ENCODE measurements at regions not wholly inside any gene's neighbourhood (a gene's known extent, or its start where the extent isn't known, plus 50 kb on each side); places are given as distances from the start of the nearest gene placed in this dataset.

- Histone ChIP-seq H2AFZ (ENCODE audit: low read length) (no peak overlapping the region), H4K20me1 (ENCODE audit: insufficient read depth, low read length, poor library complexity, severe bottlenecking) (no peaks in the 10 kb centered on the region), H3K4me1 (ENCODE audit: insufficient read depth, low read length, poor library complexity, severe bottlenecking) (no peaks in the 10 kb centered on the region), H3K9me2 (replicated peaks; ENCODE audit: low read depth, low read length) (no peaks in the 10 kb centered on the region), H3K4me2 (ENCODE audit: low read depth, low read length, poor library complexity, severe bottlenecking) (no peak overlapping the region), H3F3A (ENCODE audit: low read depth) (no peaks in the 10 kb centered on the region), H3K9me3 (ENCODE audit: insufficient read depth, low read depth, low read length) (no peaks in the 10 kb centered on the region), H3K79me2 (ENCODE audit: insufficient read depth, low read length) (no peaks in the 10 kb centered on the region), H3K27me3 (ENCODE audit: insufficient read depth, low read length, poor library complexity, severe bottlenecking) (no peaks in the 10 kb centered on the region), H3K9ac (ENCODE audit: low read depth, low read length, poor library complexity, severe bottlenecking) (no peak overlapping the region), H3K4me3 (ENCODE audit: low read length, poor library complexity, severe bottlenecking) (no peak overlapping the region), H3K36me3 (ENCODE audit: insufficient read depth, low read length) (no peaks in the 10 kb centered on the region)
- TF ChIP-seq EZH2phosphoT487 (IDR thresholded peaks at IDR 0.05; ENCODE audit: borderline replicate concordance) (no peak), CTCF (conservative IDR thresholded peaks at IDR 0.05; ENCODE audit: low read length) (no peak)
These were observed 119.3 kb upstream of the GJB6 start for GRCh38 chr13:20351281-20352022.

GRCh38 chr13:20350819-20351218 is 118.7 kb upstream of the GJB6 start:
- no peak overlapping the region for H3K9ac ChIP-seq (ENCODE audit: low read depth, low read length, poor library complexity, severe bottlenecking)
- H3K9me3 ChIP-seq (ENCODE audit: insufficient read depth, low read depth, low read length), result no peaks in the 10 kb centered on the region
- no peaks in the 10 kb centered on the region for H4K20me1 ChIP-seq (ENCODE audit: insufficient read depth, low read length, poor library complexity, severe bottlenecking)
- TF ChIP-seq CTCF (conservative IDR thresholded peaks at IDR 0.05; ENCODE audit: low read length) (no peak), EZH2phosphoT487 (IDR thresholded peaks at IDR 0.05; ENCODE audit: borderline replicate concordance) (no peak)
- H2AFZ ChIP-seq (ENCODE audit: low read length), result no peak overlapping the region
- no peaks in the 10 kb centered on the region for H3K4me1 ChIP-seq (ENCODE audit: insufficient read depth, low read length, poor library complexity, severe bottlenecking)
- no peaks in the 10 kb centered on the region for H3K79me2 ChIP-seq (ENCODE audit: insufficient read depth, low read length)
- H3K4me2 ChIP-seq (ENCODE audit: low read depth, low read length, poor library complexity, severe bottlenecking), result no peak overlapping the region
- no peak overlapping the region for H3K4me3 ChIP-seq (ENCODE audit: low read length, poor library complexity, severe bottlenecking)
- H3K36me3 ChIP-seq (ENCODE audit: insufficient read depth, low read length), result no peaks in the 10 kb centered on the region
- no peaks in the 10 kb centered on the region for H3F3A ChIP-seq (ENCODE audit: low read depth)
- H3K9me2 ChIP-seq (replicated peaks; ENCODE audit: low read depth, low read length), result no peaks in the 10 kb centered on the region
- H3K27me3 ChIP-seq (ENCODE audit: insufficient read depth, low read length, poor library complexity, severe bottlenecking), result no peaks in the 10 kb centered on the region

- H3K9me3 ChIP-seq (ENCODE audit: insufficient read depth, low read depth, low read length), result no peaks in the 10 kb centered on the region
- TF ChIP-seq CTCF (conservative IDR thresholded peaks at IDR 0.05; ENCODE audit: low read length), result no peak
- no peak for TF ChIP-seq EZH2phosphoT487 (IDR thresholded peaks at IDR 0.05; ENCODE audit: borderline replicate concordance)
- H3K27me3 ChIP-seq (ENCODE audit: insufficient read depth, low read length, poor library complexity, severe bottlenecking), result no peaks in the 10 kb centered on the region
- no peaks in the 10 kb centered on the region for H4K20me1 ChIP-seq (ENCODE audit: insufficient read depth, low read length, poor library complexity, severe bottlenecking)
- H3K4me2 ChIP-seq (ENCODE audit: low read depth, low read length, poor library complexity, severe bottlenecking), result no peak overlapping the region
- no peak overlapping the region for H3K9ac ChIP-seq (ENCODE audit: low read depth, low read length, poor library complexity, severe bottlenecking)
- no peaks in the 10 kb centered on the region for H3F3A ChIP-seq (ENCODE audit: low read depth)
- no peaks in the 10 kb centered on the region for H3K4me1 ChIP-seq (ENCODE audit: insufficient read depth, low read length, poor library complexity, severe bottlenecking)
- no peaks in the 10 kb centered on the region for H3K79me2 ChIP-seq (ENCODE audit: insufficient read depth, low read length)
- H2AFZ ChIP-seq (ENCODE audit: low read length), result no peak overlapping the region
- H3K4me3 ChIP-seq (ENCODE audit: low read length, poor library complexity, severe bottlenecking), result no peak overlapping the region
- no peaks in the 10 kb centered on the region for H3K36me3 ChIP-seq (ENCODE audit: insufficient read depth, low read length)
- H3K9me2 ChIP-seq (replicated peaks; ENCODE audit: low read depth, low read length), result no peaks in the 10 kb centered on the region
These were observed 118.3 kb upstream of the GJB6 start for GRCh38 chr13:20350382-20350763.
